GM18499 (cell line): ENCODE measurements at regions not wholly inside any gene's neighbourhood (a gene's known extent, or its start where the extent isn't known, plus 50 kb on each side); places are given as distances from the start of the nearest gene placed in this dataset.

Experiments used
- ATAC-seq: cut with Tn5 transposase; IDR thresholded peaks from one replicate; pipeline ENCODE4 v1.9.1; 2021; ENCODE audit warnings: moderate number of reproducible peaks; ENCODE audit not compliant: insufficient read depth, unreplicated experiment

- no peak for ATAC-seq
Observed at GRCh38 chr21:14871861-14872260, 192.9 kb downstream of the NRIP1 start.

- ATAC-seq: no peak
Observed at GRCh38 chr21:14870853-14871149, 194.0 kb downstream of the NRIP1 start.

DNA sequence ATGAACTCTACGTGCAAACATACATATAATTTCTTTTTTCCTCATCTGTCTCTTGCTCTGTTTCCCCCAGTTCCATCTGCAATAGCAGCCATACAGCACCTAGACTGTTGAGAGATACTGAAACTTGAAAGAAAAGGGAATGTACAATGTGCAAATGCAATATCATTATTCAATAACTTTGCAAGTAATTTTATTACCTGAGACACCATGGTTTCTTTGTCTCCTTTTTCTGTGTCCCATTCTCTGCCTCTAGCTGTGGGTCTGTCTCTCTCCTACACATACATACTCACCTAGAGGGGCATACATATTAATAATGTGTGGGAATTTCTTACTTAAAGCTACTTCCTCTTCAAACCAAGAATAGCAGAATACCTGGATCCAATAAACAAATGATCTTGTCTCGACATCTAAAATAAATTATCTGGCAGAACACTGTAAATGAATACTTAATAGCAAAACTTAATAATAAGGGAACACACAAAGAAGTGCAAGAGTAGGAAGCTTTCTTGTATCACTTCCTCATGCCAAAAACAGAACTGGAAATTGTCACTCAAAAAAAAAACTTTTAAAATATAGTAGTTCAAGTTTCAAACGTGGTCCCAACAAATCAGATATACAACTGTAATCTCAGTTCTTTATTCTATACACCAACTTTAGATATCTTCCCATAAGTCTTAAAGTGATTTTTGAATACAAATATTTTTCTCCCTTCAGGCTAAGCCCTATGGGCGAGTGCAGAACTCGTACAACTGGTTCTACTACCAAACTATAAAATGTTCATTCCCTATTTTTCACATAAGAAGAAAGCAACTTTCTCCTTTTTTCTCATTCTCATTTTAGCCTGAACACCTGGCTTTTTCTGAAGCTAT is 194.6 kb downstream of the NRIP1 start:
- ATAC-seq: no peak

DNA sequence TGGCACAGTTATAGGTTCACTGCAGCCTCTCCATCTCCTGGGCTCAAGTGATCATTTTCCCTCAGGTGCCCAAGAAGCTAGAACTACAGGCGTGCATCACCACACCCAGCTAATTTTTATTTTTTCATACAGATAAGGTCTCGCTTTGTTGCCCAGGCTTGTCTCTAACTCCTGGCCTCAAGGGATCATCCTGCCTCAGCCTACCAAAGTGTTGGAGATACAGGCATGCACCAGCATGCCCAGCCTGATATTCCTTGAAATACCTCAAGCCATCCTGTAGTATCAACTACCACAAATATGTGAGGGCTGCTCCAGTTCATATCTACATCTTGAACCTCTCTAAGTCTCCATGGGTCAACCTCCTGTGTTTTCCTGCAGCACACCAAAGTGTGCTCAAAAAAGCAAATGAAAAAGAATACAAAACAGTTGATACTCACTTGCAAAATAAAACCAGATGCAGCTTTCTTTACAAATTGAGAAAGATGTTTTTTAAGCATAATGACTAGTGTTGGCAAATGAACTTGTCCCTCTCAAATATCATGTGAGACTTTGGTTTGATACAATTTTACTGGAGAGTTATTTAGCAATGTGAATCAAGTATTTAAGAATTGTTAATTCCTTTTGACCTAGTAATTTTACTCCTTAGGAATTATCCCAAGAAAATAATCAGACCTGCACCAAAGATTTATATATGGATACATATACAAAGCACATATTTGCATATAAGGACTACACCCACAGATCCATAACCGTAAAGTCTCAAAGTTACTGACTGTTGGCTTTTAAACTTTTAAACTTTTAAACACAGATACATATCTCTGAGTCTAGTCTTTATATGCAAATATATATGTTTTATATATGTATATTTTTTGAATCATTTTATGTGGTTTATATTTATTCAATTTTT is 197.7 kb downstream of the NRIP1 start:
- ATAC-seq: no peak

GRCh38 chr21:14864211-14865021 is 200.4 kb downstream of the NRIP1 start:
- ATAC-seq: peak; percentile 48

GRCh38 chr21:14863745-14864210 is 201.0 kb downstream of the NRIP1 start:
- no peak for ATAC-seq

- ATAC-seq: no peak
Observed at GRCh38 chr21:14862794-14863720, 201.7 kb downstream of the NRIP1 start.

DNA sequence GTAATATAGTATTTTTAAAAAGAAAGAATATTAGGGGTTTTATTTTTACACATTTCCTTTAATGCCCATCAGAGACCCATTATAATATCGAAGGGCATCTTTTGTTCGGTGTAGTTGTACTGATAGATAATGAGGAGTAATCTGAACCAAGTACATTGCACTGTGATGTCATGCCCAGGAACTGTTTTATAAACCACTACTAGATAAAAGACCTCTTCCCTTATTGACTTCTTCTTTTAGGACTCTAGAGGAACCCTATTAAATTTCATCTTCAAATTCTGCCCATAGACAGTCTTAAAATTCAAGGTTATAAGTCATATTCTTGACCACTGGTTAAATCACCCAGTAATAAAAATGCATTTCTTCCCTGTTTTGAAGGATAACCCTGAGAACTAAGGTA is 206.5 kb downstream of the NRIP1 start:
- no peak for ATAC-seq

- no peak for ATAC-seq
Observed at GRCh38 chr21:14857529-14857928, 207.3 kb downstream of the NRIP1 start.

GRCh38 chr21:14850394-14850793 is 214.4 kb downstream of the NRIP1 start:
- no peak for ATAC-seq

- ATAC-seq: no peak
Observed at GRCh38 chr21:14846621-14847020, 218.2 kb downstream of the NRIP1 start.

- ATAC-seq: no peak
Observed at GRCh38 chr21:14844001-14844400, 220.8 kb downstream of the NRIP1 start.

- no peak for ATAC-seq
Observed at GRCh38 chr21:14842601-14843000, 222.2 kb downstream of the NRIP1 start.

DNA sequence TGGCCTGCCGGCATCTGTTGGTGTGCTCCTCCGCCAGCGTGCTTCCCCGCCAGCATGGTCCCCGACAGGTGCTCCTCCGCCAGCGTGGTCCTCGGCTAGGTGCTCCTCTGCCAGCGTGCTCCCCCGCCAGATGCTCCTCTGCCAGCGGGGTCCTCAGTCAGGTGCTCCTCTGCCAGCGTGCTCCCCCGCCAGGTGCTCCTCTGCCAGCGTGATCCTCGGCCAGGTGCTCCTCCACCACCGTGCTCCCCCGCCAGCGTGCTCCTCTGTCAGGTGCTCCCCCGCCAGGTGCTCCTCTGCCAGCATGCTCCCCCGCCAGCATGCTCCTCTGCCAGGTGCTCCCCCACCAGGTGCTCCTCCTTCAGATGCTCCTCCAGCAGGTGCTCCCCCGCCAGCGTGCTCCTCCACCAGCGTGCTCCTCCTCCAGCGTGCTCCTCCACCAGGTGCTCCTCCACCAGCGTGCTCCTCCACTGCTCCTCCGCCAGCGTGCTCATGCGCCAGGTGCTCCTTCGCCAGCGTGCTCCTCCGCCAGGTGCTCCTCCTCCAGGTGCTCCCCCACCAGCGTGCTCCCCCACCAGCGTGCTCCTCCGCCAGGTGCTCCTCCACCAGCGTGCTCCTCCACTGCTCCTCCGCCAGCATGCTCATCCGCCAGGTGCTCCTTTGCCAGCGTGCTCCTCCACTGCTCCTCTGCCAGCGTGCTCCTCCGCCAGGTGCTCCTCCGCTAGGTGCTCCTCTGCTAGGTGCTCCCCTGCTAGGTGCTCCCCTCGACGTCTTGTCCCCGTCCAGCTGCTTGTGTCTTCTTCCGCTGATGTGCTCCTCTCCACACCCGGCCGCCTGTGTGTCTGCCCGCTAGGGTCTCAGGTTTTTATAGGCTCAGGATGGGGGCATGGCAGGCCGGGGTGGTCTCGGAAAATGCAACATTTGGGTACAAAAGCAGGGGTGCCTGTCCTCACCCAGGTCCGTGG is 223.0 kb downstream of the NRIP1 start:
- no peak for ATAC-seq

DNA sequence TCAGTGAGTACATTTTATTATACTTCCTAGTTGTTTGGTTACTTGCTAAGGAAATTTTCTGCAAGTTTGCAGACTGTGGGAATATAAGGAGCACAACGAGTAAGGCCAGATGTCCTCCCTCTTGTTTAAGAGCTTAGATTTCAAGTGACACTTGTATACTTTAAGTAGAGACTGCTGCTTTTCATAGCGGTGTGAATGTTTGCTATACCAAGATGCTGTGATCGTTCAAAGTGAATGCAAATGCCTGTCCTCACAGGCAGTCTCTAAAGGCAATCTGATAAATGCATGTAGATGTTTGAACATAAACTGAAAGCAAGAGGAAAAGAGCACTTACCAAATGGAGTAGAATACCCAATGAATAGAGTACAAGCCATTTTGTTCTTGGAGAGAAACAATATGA is 226.4 kb downstream of the NRIP1 start:
- ATAC-seq: no peak

DNA sequence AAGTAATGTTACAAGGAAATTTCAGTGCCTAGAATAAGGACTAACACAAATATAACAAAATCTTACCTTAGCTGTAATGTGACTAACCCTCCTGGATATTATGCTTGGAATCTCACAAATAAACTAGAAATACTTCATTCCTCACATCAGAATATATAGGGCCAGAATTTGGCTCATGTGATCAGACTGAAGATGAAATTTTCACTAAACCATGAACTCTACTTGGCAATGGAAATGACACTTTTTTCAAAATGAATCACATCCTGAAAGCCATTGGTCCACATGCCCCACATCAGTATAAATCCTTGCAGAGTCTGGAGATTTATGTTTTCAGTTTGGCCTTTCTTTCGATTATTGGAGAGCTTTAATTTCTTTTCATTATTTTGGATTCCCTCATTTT is 227.8 kb downstream of the NRIP1 start:
- ATAC-seq: no peak

- ATAC-seq: no peak
Observed at GRCh38 chr21:14833666-14834351, 231.0 kb downstream of the NRIP1 start.

- no peak for ATAC-seq
Observed at GRCh38 chr21:14833241-14833640, 231.6 kb downstream of the NRIP1 start.
